Chondrocyte (in vitro differentiated cells): ENCODE measurements at regions not wholly inside any gene's neighbourhood (a gene's known extent, or its start where the extent isn't known, plus 50 kb on each side); places are given as distances from the start of the nearest gene placed in this dataset.

ENCODE experiments used
- DNase-seq: peaks from one replicate; pipeline ENCODE4 v3.0.0; 2021; ENCODE audit warnings: mixed read lengths, low spot score
- H3K27ac Mint-ChIP-seq: one replicate; pipeline ENCODE4 v1.8.0; 2021; ENCODE audit warnings: mild to moderate bottlenecking, moderate library complexity, mixed read lengths; ENCODE audit not compliant: unreplicated experiment
- H3K27me3 Mint-ChIP-seq: 2 replicates; pipeline ENCODE4 v1.8.0; 2021; ENCODE audit warnings: low read depth, mixed read lengths
- H3K36me3 Mint-ChIP-seq: 2 replicates; pipeline ENCODE4 v1.8.0; 2021; ENCODE audit warnings: low read depth, mixed read lengths
- H3K4me1 Mint-ChIP-seq: 2 replicates; pipeline ENCODE4 v1.8.0; 2021; ENCODE audit warnings: low read depth, mild to moderate bottlenecking, mixed read lengths
- H3K4me3 Mint-ChIP-seq: one replicate; pipeline ENCODE4 v1.8.0; 2021; ENCODE audit warnings: mild to moderate bottlenecking, moderate library complexity, mixed read lengths; ENCODE audit not compliant: unreplicated experiment
- H3K9me3 Mint-ChIP-seq: 2 replicates; pipeline ENCODE4 v1.8.0; 2021; ENCODE audit warnings: low read depth, mixed read lengths
- TF ChIP-seq, protein P1 (sequence below): fragments of 200-600 bp; sonication (generic); IDR thresholded peaks from 2 replicates; pipeline ENCODE4 v1.5.0; 2021; ENCODE audit warnings: antibody characterized with exemption, mild to moderate bottlenecking, moderate library complexity

- Mint-ChIP-seq H3K4me3 (no peak overlapping the region), H3K27me3 (no peaks in the 10 kb centered on the region), H3K4me1 (no peaks in the 10 kb centered on the region), H3K36me3 (peaks cover 3% of the 10 kb centered on the region), H3K27ac (no peak overlapping the region), H3K9me3 (peaks cover 6% of the 10 kb centered on the region)
- TF ChIP-seq, protein P1, sequence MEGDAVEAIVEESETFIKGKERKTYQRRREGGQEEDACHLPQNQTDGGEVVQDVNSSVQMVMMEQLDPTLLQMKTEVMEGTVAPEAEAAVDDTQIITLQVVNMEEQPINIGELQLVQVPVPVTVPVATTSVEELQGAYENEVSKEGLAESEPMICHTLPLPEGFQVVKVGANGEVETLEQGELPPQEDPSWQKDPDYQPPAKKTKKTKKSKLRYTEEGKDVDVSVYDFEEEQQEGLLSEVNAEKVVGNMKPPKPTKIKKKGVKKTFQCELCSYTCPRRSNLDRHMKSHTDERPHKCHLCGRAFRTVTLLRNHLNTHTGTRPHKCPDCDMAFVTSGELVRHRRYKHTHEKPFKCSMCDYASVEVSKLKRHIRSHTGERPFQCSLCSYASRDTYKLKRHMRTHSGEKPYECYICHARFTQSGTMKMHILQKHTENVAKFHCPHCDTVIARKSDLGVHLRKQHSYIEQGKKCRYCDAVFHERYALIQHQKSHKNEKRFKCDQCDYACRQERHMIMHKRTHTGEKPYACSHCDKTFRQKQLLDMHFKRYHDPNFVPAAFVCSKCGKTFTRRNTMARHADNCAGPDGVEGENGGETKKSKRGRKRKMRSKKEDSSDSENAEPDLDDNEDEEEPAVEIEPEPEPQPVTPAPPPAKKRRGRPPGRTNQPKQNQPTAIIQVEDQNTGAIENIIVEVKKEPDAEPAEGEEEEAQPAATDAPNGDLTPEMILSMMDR: no peak
- DNase-seq: no peak
These were observed 359.4 kb upstream of the KCNH7 start for GRCh38 chr2:163198007-163198406.

DNA sequence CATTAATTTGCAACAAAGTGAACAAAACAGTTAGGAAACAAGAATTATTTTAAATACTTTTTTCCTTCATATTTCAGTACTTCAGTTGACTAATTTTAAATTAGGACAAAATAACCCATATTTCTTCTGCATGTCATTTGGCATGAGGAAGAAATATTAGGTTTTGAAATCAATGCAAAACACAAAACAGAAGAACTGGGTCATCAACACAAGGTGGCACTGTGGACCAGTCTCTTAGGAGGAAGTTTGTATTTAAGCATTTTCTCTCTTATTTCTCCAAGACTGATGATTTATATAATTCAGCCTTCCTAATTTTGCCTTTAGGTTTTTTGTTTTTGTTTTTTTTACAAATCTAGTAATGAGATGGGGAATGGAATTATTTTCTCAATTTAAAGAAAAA, 352.8 kb upstream of the KCNH7 start:
- peaks cover 4% of the 10 kb centered on the region for H3K9me3 Mint-ChIP-seq
- DNase-seq: no peak
- H3K4me1 Mint-ChIP-seq: peaks cover 3% of the 10 kb centered on the region
- TF ChIP-seq, protein P1: peak; percentile 97
- H3K27me3 Mint-ChIP-seq: no peaks in the 10 kb centered on the region
- H3K4me3 Mint-ChIP-seq: no peak overlapping the region
- no peak overlapping the region for H3K27ac Mint-ChIP-seq
- peaks cover under 1% of the 10 kb centered on the region for H3K36me3 Mint-ChIP-seq

- Mint-ChIP-seq H3K4me1 (peaks cover 6% of the 10 kb centered on the region), H3K27me3 (no peaks in the 10 kb centered on the region), H3K27ac (no peak overlapping the region), H3K9me3 (no peaks in the 10 kb centered on the region), H3K4me3 (no peak overlapping the region), H3K36me3 (no peaks in the 10 kb centered on the region)
- DNase-seq: no peak
- TF ChIP-seq, protein P1: no peak
These were observed 349.6 kb upstream of the KCNH7 start for GRCh38 chr2:163187995-163188655.

DNA sequence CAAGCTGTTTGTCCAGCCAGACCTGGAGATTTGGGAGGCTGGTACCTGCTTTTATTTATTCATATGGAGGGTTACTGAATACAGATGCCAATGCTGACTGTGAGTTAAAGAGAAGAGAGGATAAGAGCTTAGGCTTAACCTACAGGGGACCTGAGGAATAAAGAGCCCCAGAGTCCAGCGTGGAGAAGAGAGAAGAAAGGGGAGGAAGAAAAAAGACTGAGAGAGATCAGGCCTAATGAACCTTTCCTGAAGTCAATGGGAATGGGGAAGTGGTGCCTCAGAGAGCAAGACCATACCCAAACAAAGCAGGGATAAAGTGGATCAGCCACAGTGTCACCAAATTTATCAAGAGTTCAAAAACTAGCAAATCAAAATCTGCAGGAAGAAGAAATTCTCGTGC, 348.6 kb upstream of the KCNH7 start:
- DNase-seq: no peak
- no peaks in the 10 kb centered on the region for H3K36me3 Mint-ChIP-seq
- TF ChIP-seq, protein P1: no peak
- peaks cover 6% of the 10 kb centered on the region for H3K4me1 Mint-ChIP-seq
- H3K4me3 Mint-ChIP-seq: no peak overlapping the region
- H3K27me3 Mint-ChIP-seq: no peaks in the 10 kb centered on the region
- H3K9me3 Mint-ChIP-seq: no peaks in the 10 kb centered on the region
- H3K27ac Mint-ChIP-seq: no peak overlapping the region

DNA sequence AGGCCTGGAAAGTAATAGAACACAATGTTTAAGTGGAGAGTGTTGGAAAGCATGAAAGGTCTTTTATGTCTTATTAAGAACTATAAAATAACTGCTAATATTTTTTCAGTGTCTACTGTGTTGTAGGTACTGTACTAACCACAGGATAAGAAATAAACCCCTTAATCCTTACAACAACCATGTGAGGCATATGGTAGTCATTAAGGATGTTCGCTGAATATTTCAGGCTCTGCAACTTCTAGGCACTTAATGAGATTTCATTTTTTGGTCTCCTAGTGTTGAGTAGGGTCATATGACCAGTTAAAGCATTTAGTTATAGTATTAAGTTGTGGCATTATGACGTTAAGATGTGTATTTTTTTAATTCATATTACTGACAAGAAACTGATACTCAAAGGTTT, 346.6 kb upstream of the KCNH7 start:
- DNase-seq: no peak
- no peak overlapping the region for H3K4me3 Mint-ChIP-seq
- H3K9me3 Mint-ChIP-seq: no peaks in the 10 kb centered on the region
- H3K4me1 Mint-ChIP-seq: peaks cover 6% of the 10 kb centered on the region
- no peaks in the 10 kb centered on the region for H3K36me3 Mint-ChIP-seq
- H3K27me3 Mint-ChIP-seq: no peaks in the 10 kb centered on the region
- TF ChIP-seq, protein P1: no peak
- no peak overlapping the region for H3K27ac Mint-ChIP-seq
